Stimulated activated naive CD8-positive, alpha-beta T cell treated with anti-CD3 and anti-CD28 coated beads, Interleukin-15, Interleukin-2, amounts not matched to agents 100 U/mL and 50 U/mL, for 24 hours (primary cell): ENCODE measurements at regions not wholly inside any gene's neighbourhood (a gene's known extent, or its start where the extent isn't known, plus 50 kb on each side); places are given as distances from the start of the nearest gene placed in this dataset.

ENCODE experiments used
- ATAC-seq: fragments of 150-1000 bp; cut with Tn5 transposase; one replicate; pipeline ENCODE4 v1.10.0; 2021
- DNase-seq: peaks from one replicate; pipeline ENCODE4 v3.0.0; 2021

GRCh38 chr6:30396833-30397479 is 52.0 kb downstream of the RPP21 start:
- ATAC-seq = peak; percentile 98
- DNase-seq = peak; percentile 95

GRCh38 chr6:30397697-30398096 is 52.7 kb downstream of the RPP21 start:
- no peak for DNase-seq
- ATAC-seq = no peak

GRCh38 chr6:30399390-30400058 is 54.6 kb downstream of the RPP21 start:
- ATAC-seq = no peak

GRCh38 chr6:30405934-30406333 is 61.0 kb downstream of the RPP21 start:
- ATAC-seq (no peak), DNase-seq (no peak)

More at GRCh38 chr6:30399390-30400058, 54.6 kb downstream of the RPP21 start:
- DNase-seq = no peak

GRCh38 chr6:30409184-30409583 is 64.2 kb downstream of the RPP21 start:
- ATAC-seq = no peak
- DNase-seq = no peak

- peak; percentile 65 for ATAC-seq
Measured at GRCh38 chr6:30411515-30412207, 66.7 kb downstream of the RPP21 start.

GRCh38 chr6:30418448-30418847 is 70.9 kb upstream of the HLA-E start:
- DNase-seq (no peak), ATAC-seq (no peak)

More at GRCh38 chr6:30411515-30412207, 66.7 kb downstream of the RPP21 start:
- DNase-seq = peak; percentile 66

GRCh38 chr6:30424549-30424948 is 64.8 kb upstream of the HLA-E start:
- ATAC-seq (no peak), DNase-seq (no peak)
